GM18505 (cell line): ENCODE measurements at regions not wholly inside any gene's neighbourhood (a gene's known extent, or its start where the extent isn't known, plus 50 kb on each side); places are given as distances from the start of the nearest gene placed in this dataset.
"Not testable (repeated sequence)": the region's sequence is repeated elsewhere in the genome, so short reads cannot be mapped to it uniquely, and the experiment has no call there.

Experiments
- ATAC-seq: cut with Tn5 transposase; IDR thresholded peaks from one replicate; pipeline ENCODE4 v1.9.1; 2021; ENCODE audit not compliant: unreplicated experiment
- POLR2A ChIP-seq: IDR thresholded peaks from 4 replicates; pipeline ENCODE4 v1.6.1; 2011; ENCODE audit warnings: borderline replicate concordance; ENCODE audit not compliant: insufficient read depth, insufficient read length; ENCODE audit errors: extremely low read depth

- no peak for ATAC-seq
- TF ChIP-seq POLR2A = no peak
Observed at GRCh38 chr4:66741081-66741480, 804.2 kb downstream of the CENPC start.

- TF ChIP-seq POLR2A = no peak
Observed at GRCh38 chr4:66736606-66737005, 808.7 kb downstream of the CENPC start.

GRCh38 chr4:66728280-66728679 is 817.0 kb downstream of the CENPC start:
- no peak for TF ChIP-seq POLR2A
- ATAC-seq = no peak

More at GRCh38 chr4:66736606-66737005, 808.7 kb downstream of the CENPC start:
- ATAC-seq = no peak

- ATAC-seq = not testable (repeated sequence)
Observed at GRCh38 chr4:66712301-66712921, 832.9 kb downstream of the CENPC start.

GRCh38 chr4:66704243-66704642 is 841.1 kb downstream of the CENPC start:
- ATAC-seq = no peak
- no peak for TF ChIP-seq POLR2A

- TF ChIP-seq POLR2A = no peak
Observed at GRCh38 chr4:66694739-66695138, 850.6 kb downstream of the CENPC start.

GRCh38 chr4:66693694-66694093 is 851.6 kb downstream of the CENPC start:
- ATAC-seq = no peak
- no peak for TF ChIP-seq POLR2A

More at GRCh38 chr4:66694739-66695138, 850.6 kb downstream of the CENPC start:
- ATAC-seq = no peak

GRCh38 chr4:66691101-66691500 is 854.2 kb downstream of the CENPC start:
- no peak for TF ChIP-seq POLR2A
- no peak for ATAC-seq

GRCh38 chr4:66688674-66689073 is 856.6 kb downstream of the CENPC start:
- TF ChIP-seq POLR2A = no peak
- ATAC-seq = no peak

- no peak for ATAC-seq
- TF ChIP-seq POLR2A = no peak
Observed at GRCh38 chr4:66687459-66687858, 857.8 kb downstream of the CENPC start.

GRCh38 chr4:66681962-66682361 is 863.3 kb downstream of the CENPC start:
- no peak for ATAC-seq
- no peak for TF ChIP-seq POLR2A

- no peak for ATAC-seq
Observed at GRCh38 chr4:66667249-66667648, 878.1 kb downstream of the CENPC start.

GRCh38 chr4:66662620-66663019 is 882.7 kb downstream of the CENPC start:
- no peak for ATAC-seq

More at GRCh38 chr4:66667249-66667648, 878.1 kb downstream of the CENPC start:
- TF ChIP-seq POLR2A = no peak

GRCh38 chr4:66658809-66659208 is 886.5 kb downstream of the CENPC start:
- no peak for ATAC-seq
- TF ChIP-seq POLR2A = no peak

More at GRCh38 chr4:66662620-66663019, 882.7 kb downstream of the CENPC start:
- TF ChIP-seq POLR2A = no peak

GRCh38 chr4:66655505-66655904 is 889.8 kb downstream of the CENPC start:
- TF ChIP-seq POLR2A = no peak
- ATAC-seq = no peak
